Endodermal cell (in vitro differentiated cells): ENCODE measurements at regions not wholly inside any gene's neighbourhood (a gene's known extent, or its start where the extent isn't known, plus 50 kb on each side); places are given as distances from the start of the nearest gene placed in this dataset.

ENCODE experiments used
- DNase-seq: peaks from one replicate; pipeline ENCODE4 v3.0.0-alpha.2; 2017
- H3K27ac ChIP-seq: 2 replicates; pipeline ENCODE4 v1.5.1; 2013; ENCODE audit warnings: mild to moderate bottlenecking, low read depth, low read length, moderate library complexity
- H3K27me3 ChIP-seq: 2 replicates; pipeline ENCODE4 v1.6.1; 2013; ENCODE audit warnings: mild to moderate bottlenecking, low read length, moderate library complexity; ENCODE audit not compliant: insufficient read depth, control insufficient read depth, poor library complexity, severe bottlenecking
- H3K36me3 ChIP-seq: 2 replicates; pipeline ENCODE4 v1.7.0; 2013; ENCODE audit warnings: mild to moderate bottlenecking, low read length, moderate library complexity; ENCODE audit not compliant: control insufficient read depth, insufficient read depth
- H3K4me1 ChIP-seq: one replicate; pipeline ENCODE4 v1.7.0; 2013; ENCODE audit warnings: low read length; ENCODE audit not compliant: control insufficient read depth, insufficient read depth
- H3K4me3 ChIP-seq: 2 replicates; pipeline ENCODE4 v1.5.1; 2013; ENCODE audit warnings: mild to moderate bottlenecking, low read length, moderate library complexity
- H3K9ac ChIP-seq: 2 replicates; pipeline ENCODE4 v1.6.1; 2013; ENCODE audit warnings: mild to moderate bottlenecking, low read length, moderate library complexity; ENCODE audit not compliant: poor library complexity, severe bottlenecking; ENCODE audit errors: extremely low read depth
- H3K9me3 ChIP-seq: 2 replicates; pipeline ENCODE4 v1.6.1; 2013; ENCODE audit warnings: mild to moderate bottlenecking, low read length, moderate library complexity; ENCODE audit not compliant: control insufficient read depth
- H3K27ac Mint-ChIP-seq: 2 replicates; pipeline ENCODE4 v1.8.0; 2020; ENCODE audit warnings: mixed read lengths
- H3K27me3 Mint-ChIP-seq: 2 replicates; pipeline ENCODE4 v1.8.0; 2021; ENCODE audit warnings: mild to moderate bottlenecking, mixed read lengths; ENCODE audit not compliant: insufficient read depth
- H3K36me3 Mint-ChIP-seq: 2 replicates; pipeline ENCODE4 v1.8.0; 2020; ENCODE audit warnings: low read depth, mixed read lengths
- H3K4me1 Mint-ChIP-seq: 2 replicates; pipeline ENCODE4 v1.8.0; 2020; ENCODE audit warnings: mixed read lengths
- H3K4me3 Mint-ChIP-seq: 2 replicates; pipeline ENCODE4 v1.8.0; 2020; ENCODE audit warnings: mild to moderate bottlenecking, moderate library complexity, mixed read lengths
- H3K9me3 Mint-ChIP-seq: 2 replicates; pipeline ENCODE4 v1.8.0; 2020; ENCODE audit warnings: mild to moderate bottlenecking, mixed read lengths
- CTCF ChIP-seq: fragments of 200-600 bp; sonication (generic); conservative IDR thresholded peaks from 2 replicates; pipeline ENCODE4 v1.5.0; 2021; ENCODE audit warnings: antibody characterized with exemption, mild to moderate bottlenecking
- WGBS, 2 experiments: methylation state at CpG; one replicate each; pipeline versions ENCODE4 v1.1.5 to v1.1.7; 2013; ENCODE audit warnings: missing lambda C conversion rate in 2 of 2, mixed read lengths in 1 of 2; ENCODE audit not compliant: insufficient coverage in 1 of 2, insufficient read length in 1 of 2; 5-methylcytosine and 5-hydroxymethylcytosine counted together

GRCh38 chr1:96565546-96565945, 156.0 kb upstream of the PTBP2 start:
- no peaks in the 10 kb centered on the region for H3K4me1 ChIP-seq
- H3K27me3 Mint-ChIP-seq: no peaks in the 10 kb centered on the region
- no peak for DNase-seq
- peaks cover 16% of the 10 kb centered on the region for H3K9me3 Mint-ChIP-seq
- H3K4me1 Mint-ChIP-seq: peaks cover 6% of the 10 kb centered on the region
- no peak for TF ChIP-seq CTCF
- 90 to 100% methylated on average over 1 of the region's 1 CpG for WGBS, 2 experiments
- no peak overlapping the region for H3K27ac Mint-ChIP-seq
- H3K9me3 ChIP-seq: peaks cover 7% of the 10 kb centered on the region
- peaks cover 3% of the 10 kb centered on the region for H3K36me3 Mint-ChIP-seq
- no peak overlapping the region for H3K4me3 ChIP-seq
- no peak overlapping the region for H3K4me3 Mint-ChIP-seq
- no peaks in the 10 kb centered on the region for H3K36me3 ChIP-seq
- H3K27me3 ChIP-seq: no peaks in the 10 kb centered on the region
- H3K9ac ChIP-seq: no peak overlapping the region
- H3K27ac ChIP-seq: no peak overlapping the region

- no peaks in the 10 kb centered on the region for H3K27me3 ChIP-seq
- no peaks in the 10 kb centered on the region for H3K36me3 ChIP-seq
- H3K9ac ChIP-seq: no peak overlapping the region
- Mint-ChIP-seq H3K4me1 (no peaks in the 10 kb centered on the region), H3K27ac (no peak overlapping the region), H3K36me3 (no peaks in the 10 kb centered on the region), H3K9me3 (peaks cover 2% of the 10 kb centered on the region), H3K27me3 (no peaks in the 10 kb centered on the region), H3K4me3 (no peak overlapping the region)
- no peak overlapping the region for H3K4me3 ChIP-seq
- H3K27ac ChIP-seq: no peak overlapping the region
- DNase-seq: no peak
- no peaks in the 10 kb centered on the region for H3K9me3 ChIP-seq
- 92 to 100% methylated on average over 1 to 3 of the region's 3 CpGs for WGBS, 2 experiments
- TF ChIP-seq CTCF: no peak
- no peaks in the 10 kb centered on the region for H3K4me1 ChIP-seq
Observed at GRCh38 chr1:96568639-96569038, 152.9 kb upstream of the PTBP2 start.

- H3K4me1 ChIP-seq: no peaks in the 10 kb centered on the region
- no peak overlapping the region for H3K27ac ChIP-seq
- Mint-ChIP-seq H3K4me1 (no peaks in the 10 kb centered on the region), H3K27ac (no peak overlapping the region), H3K36me3 (no peaks in the 10 kb centered on the region), H3K27me3 (no peaks in the 10 kb centered on the region), H3K4me3 (no peak overlapping the region), H3K9me3 (no peaks in the 10 kb centered on the region)
- H3K36me3 ChIP-seq: no peaks in the 10 kb centered on the region
- no peak for DNase-seq
- TF ChIP-seq CTCF: no peak
- no peaks in the 10 kb centered on the region for H3K9me3 ChIP-seq
- no peak overlapping the region for H3K9ac ChIP-seq
- H3K27me3 ChIP-seq: no peaks in the 10 kb centered on the region
- H3K4me3 ChIP-seq: no peak overlapping the region
- WGBS, 2 experiments: 90 to 98% methylated on average over 2 of the region's 2 CpGs
Observed at GRCh38 chr1:96569288-96569687, 152.3 kb upstream of the PTBP2 start.
